SU-DHL-6 (cell line): ENCODE measurements at regions not wholly inside any gene's neighbourhood (a gene's known extent, or its start where the extent isn't known, plus 50 kb on each side); places are given as distances from the start of the nearest gene placed in this dataset.

Source experiments
- CTCF ChIP-seq: fragments of 200-600 bp; sonication (generic); IDR thresholded peaks from one replicate; pipeline ENCODE4 v1.5.1; 2017; ENCODE audit warnings: antibody characterized with exemption, mild to moderate bottlenecking, low read length, moderate library complexity; ENCODE audit not compliant: insufficient read depth, poor library complexity, severe bottlenecking
- EZH2phosphoT487 ChIP-seq: fragments of 200-600 bp; sonication (generic), shearing (Covaris generic); conservative IDR thresholded peaks from 2 replicates; pipeline ENCODE4 v1.6.1; 2018; ENCODE audit warnings: mild to moderate bottlenecking, antibody characterized with exemption, low read length, moderate library complexity, mixed read lengths

GRCh38 chr5:145044970-145045369, 790.2 kb downstream of the PRELID2 start:
- TF ChIP-seq CTCF (no peak), EZH2phosphoT487 (no peak)
